Psoas muscle (tissue), 7 donors: ENCODE measurements at regions not wholly inside any gene's neighbourhood (a gene's known extent, or its start where the extent isn't known, plus 50 kb on each side); places are given as distances from the start of the nearest gene placed in this dataset.
"Not testable (repeated sequence)": the region's sequence is repeated elsewhere in the genome, so short reads cannot be mapped to it uniquely, and the experiment has no call there.

Experiments
- ATAC-seq, 4 donors: fragments of 200-7000 bp; cut with Tn5 transposase; one replicate each; pipeline ENCODE4 v1.9.1; 2020; ENCODE audit warnings: moderate library complexity in 3 of 4, mild to moderate bottlenecking in 2 of 4
- DNase-seq, 2 donors: peaks; one replicate each; pipeline ENCODE4 v3.0.0-alpha.2; 2020
- H3K27ac ChIP-seq: fragments of 200-600 bp; one replicate; pipeline ENCODE4 v1.8.0; 2022
- H3K27me3 ChIP-seq, 3 donors: fragments of 200-600 bp in 1 of 3; one replicate each; pipeline versions ENCODE4 v1.6.1 to v1.8.0; 2013 to 2022; ENCODE audit warnings: low read length in 2 of 3, mild to moderate bottlenecking in 2 of 3, moderate library complexity in 1 of 3; ENCODE audit not compliant: insufficient read depth in 3 of 3
- H3K36me3 ChIP-seq, 2 donors: fragments of 200-600 bp in 1 of 2; one replicate each; pipeline versions ENCODE4 v1.6.1 to v1.8.0; 2013 to 2022; ENCODE audit warnings: low read depth in 1 of 2, mild to moderate bottlenecking in 1 of 2, moderate library complexity in 1 of 2; ENCODE audit not compliant: insufficient read depth in 1 of 2
- H3K4me1 ChIP-seq: fragments of 200-600 bp; one replicate; pipeline ENCODE4 v1.8.0; 2022
- H3K4me3 ChIP-seq: fragments of 200-600 bp; one replicate; pipeline ENCODE4 v1.8.0; 2022; ENCODE audit warnings: mild to moderate bottlenecking
- H3K9me3 ChIP-seq: fragments of 200-600 bp; one replicate; pipeline ENCODE4 v1.8.0; 2022
- WGBS, 3 donors: extraction: QIAGEN DNeasy Blood & Tissue Kit; methylation state at CpG; one replicate each; pipeline versions ENCODE4 v1.1.6 to v1.1.7; 2013; 5-methylcytosine and 5-hydroxymethylcytosine counted together
- intact Hi-C, 2 donors: fragments of 100-400 bp; cut with DNase I; formaldehyde crosslinking; loops; one replicate each; pipeline versions ENCODE4 v1.11.0 to v1.14.2; 2022
- TF ChIP-seq, protein P1 (sequence below): fragments of 200-600 bp; IDR thresholded peaks from one replicate; pipeline ENCODE4 v1.8.0; 2022; ENCODE audit warnings: antibody characterized with exemption
- donor health status: healthy with polysubstance abuse.
- donor health status: DM: no; HTN: no; CAD: no; lungs with moderate emphysema.
- donor health status: Bipolar disorder and iron deficiency.
- donor health status: healthy.
- donor health status: DM: yes; HTN: yes; CAD: no.
- donor health status: DM: no; HTN: no; CAD: no.
- donor health status: DM: yes; HTN: yes; CAD: no.

DNA sequence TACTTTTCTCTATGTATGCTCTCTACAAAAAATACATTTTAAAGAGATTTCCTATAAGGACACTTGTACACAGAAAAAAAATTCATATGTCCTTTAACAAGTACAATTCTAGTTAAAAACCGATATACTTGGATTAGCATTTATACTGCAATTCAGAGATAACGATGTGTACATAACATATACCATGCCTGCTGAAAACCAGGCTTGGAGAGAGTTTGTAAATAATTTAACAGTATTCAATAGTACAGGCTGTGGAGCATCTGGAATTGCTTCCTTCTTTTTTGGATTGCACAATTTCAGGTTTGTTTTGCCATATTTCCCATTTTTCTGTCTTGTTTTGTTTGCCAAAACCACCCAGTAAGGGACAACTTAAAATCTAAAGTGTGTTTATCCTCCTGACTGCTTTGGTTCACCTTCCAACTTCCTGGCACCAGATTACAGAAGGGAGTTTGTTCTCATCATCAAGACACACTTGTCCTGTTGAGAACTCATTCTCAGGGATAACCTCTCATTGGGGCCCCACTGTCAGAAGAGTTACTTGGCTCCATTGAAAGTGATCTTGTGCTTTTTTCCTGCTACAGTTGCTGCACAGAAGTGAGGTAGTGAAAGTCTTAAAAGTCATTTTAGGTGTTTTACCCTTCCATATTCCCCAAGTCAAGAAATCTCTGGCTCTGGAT, 1526.7 kb downstream of the KHDRBS2 start:
- H3K4me1 ChIP-seq, DNase-seq, H3K36me3 ChIP-seq, intact Hi-C loops, H3K27me3 ChIP-seq, H3K27ac ChIP-seq, ATAC-seq, H3K9me3 ChIP-seq, H3K4me3 ChIP-seq: not testable (repeated sequence)
- 86 to 92% (median 89%) methylated on average over 2 of the region's 2 CpGs for WGBS, 3 donors

DNA sequence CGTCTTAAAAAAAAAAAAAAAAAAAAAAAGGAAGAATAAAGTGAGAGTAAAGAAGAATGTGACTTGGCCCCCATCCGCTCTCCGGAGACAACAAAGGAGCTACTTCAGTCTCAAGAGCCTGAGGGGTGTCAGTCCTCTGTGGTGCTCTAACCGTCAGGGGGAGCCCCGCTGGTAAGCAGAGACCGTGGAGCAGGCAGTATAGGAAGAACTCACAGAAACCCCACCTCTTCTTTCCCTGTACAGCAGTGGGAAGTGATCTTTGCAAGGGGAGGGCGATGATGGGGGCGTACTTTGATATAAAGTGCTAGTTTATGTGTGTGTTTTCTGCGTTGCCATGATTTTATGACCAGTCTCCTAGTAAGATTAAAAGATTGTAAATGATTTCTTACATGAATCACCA, 1527.3 kb downstream of the KHDRBS2 start:
- intact Hi-C loops, H3K9me3 ChIP-seq, H3K27ac ChIP-seq, H3K27me3 ChIP-seq, H3K4me3 ChIP-seq, ATAC-seq, H3K36me3 ChIP-seq, H3K4me1 ChIP-seq: not testable (repeated sequence)
- WGBS, 3 donors = 86 to 89% (median 88%) methylated on average over 8 to 9 of the region's 9 CpGs
- peak in 1 of 2 donors; percentile 26 for DNase-seq

DNA sequence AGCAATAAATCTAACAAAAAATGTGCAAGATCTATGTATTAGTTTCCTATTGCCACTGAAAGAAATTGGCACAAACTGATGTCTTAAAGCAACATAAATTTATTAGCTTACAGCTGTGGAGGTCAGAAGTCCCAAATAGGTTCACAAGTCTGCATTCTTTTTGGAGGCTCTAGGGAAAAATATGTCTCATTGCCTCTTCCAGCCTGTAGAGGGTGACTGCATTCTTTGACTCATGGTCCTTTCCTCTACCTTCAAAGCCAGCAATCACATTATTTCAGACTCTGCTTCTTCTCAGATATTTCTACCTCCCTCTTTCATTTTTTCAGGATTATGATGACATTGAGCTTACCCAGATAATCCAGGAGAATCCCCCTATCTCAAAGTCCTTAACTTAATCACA, 1531.1 kb downstream of the KHDRBS2 start:
- Histone ChIP-seq H3K4me3 (no peak overlapping the region), H3K36me3 (no peaks in the 10 kb centered on the region), H3K27ac (no peak overlapping the region), H3K27me3 (no peaks in the 10 kb centered on the region), H3K4me1 (no peaks in the 10 kb centered on the region), H3K9me3 (no peaks in the 10 kb centered on the region)
- ATAC-seq (no peak), DNase-seq (no peak)
- TF ChIP-seq, protein P1, sequence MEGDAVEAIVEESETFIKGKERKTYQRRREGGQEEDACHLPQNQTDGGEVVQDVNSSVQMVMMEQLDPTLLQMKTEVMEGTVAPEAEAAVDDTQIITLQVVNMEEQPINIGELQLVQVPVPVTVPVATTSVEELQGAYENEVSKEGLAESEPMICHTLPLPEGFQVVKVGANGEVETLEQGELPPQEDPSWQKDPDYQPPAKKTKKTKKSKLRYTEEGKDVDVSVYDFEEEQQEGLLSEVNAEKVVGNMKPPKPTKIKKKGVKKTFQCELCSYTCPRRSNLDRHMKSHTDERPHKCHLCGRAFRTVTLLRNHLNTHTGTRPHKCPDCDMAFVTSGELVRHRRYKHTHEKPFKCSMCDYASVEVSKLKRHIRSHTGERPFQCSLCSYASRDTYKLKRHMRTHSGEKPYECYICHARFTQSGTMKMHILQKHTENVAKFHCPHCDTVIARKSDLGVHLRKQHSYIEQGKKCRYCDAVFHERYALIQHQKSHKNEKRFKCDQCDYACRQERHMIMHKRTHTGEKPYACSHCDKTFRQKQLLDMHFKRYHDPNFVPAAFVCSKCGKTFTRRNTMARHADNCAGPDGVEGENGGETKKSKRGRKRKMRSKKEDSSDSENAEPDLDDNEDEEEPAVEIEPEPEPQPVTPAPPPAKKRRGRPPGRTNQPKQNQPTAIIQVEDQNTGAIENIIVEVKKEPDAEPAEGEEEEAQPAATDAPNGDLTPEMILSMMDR = no peak
- intact Hi-C loops = no loop called here

DNA sequence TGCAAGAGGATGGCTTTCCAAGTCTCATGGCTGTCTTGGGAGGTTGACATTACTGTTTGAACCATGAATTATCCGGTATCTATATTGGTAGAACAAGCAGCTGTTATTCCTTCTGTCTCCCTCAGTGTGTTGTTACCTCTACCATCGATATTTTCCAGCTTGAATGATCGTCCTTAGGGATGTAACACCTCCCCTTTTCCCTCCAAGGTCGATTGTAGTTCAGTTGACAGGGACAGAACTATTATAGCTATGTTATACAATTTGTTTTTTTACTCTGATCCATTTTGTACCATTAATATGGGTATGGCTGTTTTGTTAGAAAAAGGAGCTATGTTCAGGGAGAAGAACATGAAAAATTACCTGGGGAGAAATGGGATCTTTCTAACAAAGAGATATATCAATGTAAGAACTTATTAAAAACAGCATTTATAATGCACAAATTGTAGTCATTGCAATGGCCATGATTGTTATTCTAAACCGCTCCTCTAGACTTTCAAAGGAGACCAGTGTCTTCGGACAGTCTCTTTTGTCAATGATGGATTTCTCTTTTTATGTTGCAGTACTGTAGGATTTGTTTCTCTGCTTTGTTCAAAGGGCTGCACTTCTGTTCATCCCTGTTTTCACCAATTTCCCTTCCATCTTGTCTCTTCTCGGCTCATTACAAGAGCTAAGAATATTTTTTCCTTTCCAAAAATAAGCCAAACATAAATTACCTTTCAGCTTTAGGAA, 1535.5 kb downstream of the KHDRBS2 start:
- H3K27ac ChIP-seq, ATAC-seq, intact Hi-C loops, H3K4me3 ChIP-seq, DNase-seq, H3K4me1 ChIP-seq, H3K36me3 ChIP-seq, H3K27me3 ChIP-seq, H3K9me3 ChIP-seq: not testable (repeated sequence)
- 56 to 62% (median 59%) methylated on average over 7 of the region's 7 CpGs for WGBS, 3 donors

DNA sequence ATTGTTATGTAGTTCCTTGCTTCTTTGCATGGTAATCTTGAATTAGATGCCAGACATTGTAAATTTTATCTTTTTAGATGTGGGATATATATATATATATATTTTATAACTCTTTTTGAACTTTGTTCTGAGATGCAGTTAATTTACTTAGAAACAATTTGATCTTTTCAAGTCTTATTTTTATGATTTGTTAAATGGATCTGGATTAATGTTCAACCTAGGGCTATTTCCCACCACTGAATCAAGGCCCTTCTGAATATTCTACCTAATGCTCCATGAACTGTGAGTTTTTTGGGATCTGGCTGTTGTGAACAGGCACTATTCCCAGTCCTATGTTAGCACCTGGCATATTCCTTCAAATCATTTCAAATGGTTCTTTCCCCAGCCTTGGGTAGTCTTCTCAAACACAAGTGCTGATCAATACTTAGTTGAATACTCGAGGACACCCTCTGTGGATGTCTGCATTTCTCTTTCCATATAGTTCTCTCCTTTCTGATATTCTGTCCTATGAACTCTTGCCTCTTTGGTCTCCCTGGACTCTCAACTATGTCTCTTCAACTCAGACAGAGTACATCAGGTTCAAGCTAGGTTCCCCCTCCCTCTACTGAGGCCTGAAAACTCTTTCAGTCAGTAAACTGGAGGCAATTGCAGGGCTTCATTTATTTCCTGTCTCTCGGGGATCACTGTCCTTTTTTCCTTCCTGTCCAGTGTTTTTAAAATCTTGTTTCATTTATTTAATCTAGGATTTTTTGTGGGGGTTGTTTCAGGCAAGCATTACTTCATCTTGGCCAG, 1538.1 kb downstream of the KHDRBS2 start:
- H3K36me3 ChIP-seq, H3K4me3 ChIP-seq, DNase-seq, intact Hi-C loops, H3K9me3 ChIP-seq, H3K27ac ChIP-seq, ATAC-seq, H3K4me1 ChIP-seq, H3K27me3 ChIP-seq: not testable (repeated sequence)
- 39 to 50% (median 48%) methylated on average over 2 of the region's 2 CpGs for WGBS, 3 donors

DNA sequence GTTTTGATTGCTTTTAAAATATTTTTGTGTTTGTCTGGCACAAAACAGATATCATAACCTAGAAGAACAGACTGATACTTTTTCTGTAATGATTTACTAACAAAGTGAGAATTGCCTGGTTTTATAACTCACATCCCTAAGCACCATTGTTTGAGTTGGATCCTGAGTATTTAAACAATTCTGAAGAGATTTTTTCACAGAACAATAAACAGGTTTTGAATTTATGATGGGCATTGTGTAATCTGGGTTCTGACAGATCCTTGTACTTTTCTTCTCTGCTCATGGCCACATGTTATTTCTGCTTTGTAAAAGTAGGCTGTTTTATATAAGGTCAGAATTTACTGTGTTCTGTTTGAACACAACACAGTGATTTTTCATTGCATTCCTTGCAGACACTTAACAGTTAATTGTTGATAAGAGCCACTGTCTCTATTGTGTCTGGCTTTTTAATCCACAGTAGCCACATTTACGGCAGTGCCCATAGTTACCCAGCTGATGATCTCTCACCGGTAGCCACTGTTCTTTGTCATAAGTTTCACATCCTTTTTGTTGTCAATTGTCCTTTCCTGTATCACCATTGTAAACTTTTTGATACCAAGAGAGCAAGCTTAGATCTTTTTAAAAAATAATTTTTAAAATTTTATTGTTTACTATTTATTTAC, 1548.1 kb downstream of the KHDRBS2 start:
- 41 to 53% (median 45%) methylated on average over 2 of the region's 2 CpGs for WGBS, 3 donors
- H3K9me3 ChIP-seq, ATAC-seq, H3K4me3 ChIP-seq, H3K36me3 ChIP-seq, H3K27ac ChIP-seq, H3K27me3 ChIP-seq, DNase-seq, intact Hi-C loops, H3K4me1 ChIP-seq: not testable (repeated sequence)

DNA sequence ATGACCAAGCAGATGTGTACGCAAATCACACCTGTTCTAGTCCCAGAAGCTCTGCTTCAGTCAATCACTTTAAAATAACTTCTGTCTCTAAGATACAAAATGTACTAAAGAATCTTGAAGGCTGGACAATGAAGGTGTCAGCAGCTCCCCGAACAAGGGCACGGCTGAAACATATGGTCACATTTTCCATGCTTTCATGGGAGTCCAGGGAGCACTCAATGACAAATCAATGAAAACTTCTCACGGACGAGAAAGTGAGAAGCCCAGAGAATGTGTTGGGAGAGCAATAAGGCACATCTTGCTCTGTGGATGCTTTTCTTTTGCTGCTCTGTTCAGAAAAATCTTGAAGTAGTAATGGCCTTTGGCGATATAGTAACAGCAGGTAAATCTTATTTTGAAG, 1548.7 kb downstream of the KHDRBS2 start:
- H3K36me3 ChIP-seq, intact Hi-C loops, H3K9me3 ChIP-seq, H3K27me3 ChIP-seq, H3K4me3 ChIP-seq, H3K27ac ChIP-seq, DNase-seq, ATAC-seq, H3K4me1 ChIP-seq: not testable (repeated sequence)
- 45 to 48% (median 47%) methylated on average over 6 of the region's 6 CpGs for WGBS, 3 donors

DNA sequence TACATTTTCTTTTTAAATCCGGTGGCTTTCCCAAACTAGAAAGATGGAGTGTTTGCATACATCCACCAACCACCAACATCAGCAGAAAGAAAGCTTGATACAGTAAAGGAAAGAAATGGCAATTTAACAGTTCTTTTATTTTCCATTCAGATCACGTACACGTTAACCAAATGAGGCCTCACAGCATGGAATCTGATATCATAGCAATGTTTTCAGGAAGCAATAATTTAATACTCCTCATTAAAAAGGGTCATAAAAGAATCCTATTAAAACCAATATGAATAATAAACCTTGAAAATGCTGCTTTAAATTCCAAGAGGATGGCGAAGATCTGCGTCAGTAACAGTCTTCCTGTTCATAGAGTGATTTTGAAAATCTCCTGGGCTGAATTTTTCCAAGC, 1562.1 kb downstream of the KHDRBS2 start:
- H3K4me1 ChIP-seq, intact Hi-C loops, H3K27me3 ChIP-seq, DNase-seq, H3K27ac ChIP-seq, H3K36me3 ChIP-seq, ATAC-seq, H3K4me3 ChIP-seq, H3K9me3 ChIP-seq: not testable (repeated sequence)
- WGBS, 3 donors = 69 to 79% (median 74%) methylated on average over 5 of the region's 5 CpGs
